ENCODE measurements at regions not wholly inside any gene's neighbourhood (a gene's known extent, or its start where the extent isn't known, plus 50 kb on each side); places are given as distances from the start of the nearest gene placed in this dataset.

GRCh38 chrX:129239371-129239770, 283.9 kb downstream of the SMARCA1 start (continued):
- TF ChIP-seq, protein P1, sequence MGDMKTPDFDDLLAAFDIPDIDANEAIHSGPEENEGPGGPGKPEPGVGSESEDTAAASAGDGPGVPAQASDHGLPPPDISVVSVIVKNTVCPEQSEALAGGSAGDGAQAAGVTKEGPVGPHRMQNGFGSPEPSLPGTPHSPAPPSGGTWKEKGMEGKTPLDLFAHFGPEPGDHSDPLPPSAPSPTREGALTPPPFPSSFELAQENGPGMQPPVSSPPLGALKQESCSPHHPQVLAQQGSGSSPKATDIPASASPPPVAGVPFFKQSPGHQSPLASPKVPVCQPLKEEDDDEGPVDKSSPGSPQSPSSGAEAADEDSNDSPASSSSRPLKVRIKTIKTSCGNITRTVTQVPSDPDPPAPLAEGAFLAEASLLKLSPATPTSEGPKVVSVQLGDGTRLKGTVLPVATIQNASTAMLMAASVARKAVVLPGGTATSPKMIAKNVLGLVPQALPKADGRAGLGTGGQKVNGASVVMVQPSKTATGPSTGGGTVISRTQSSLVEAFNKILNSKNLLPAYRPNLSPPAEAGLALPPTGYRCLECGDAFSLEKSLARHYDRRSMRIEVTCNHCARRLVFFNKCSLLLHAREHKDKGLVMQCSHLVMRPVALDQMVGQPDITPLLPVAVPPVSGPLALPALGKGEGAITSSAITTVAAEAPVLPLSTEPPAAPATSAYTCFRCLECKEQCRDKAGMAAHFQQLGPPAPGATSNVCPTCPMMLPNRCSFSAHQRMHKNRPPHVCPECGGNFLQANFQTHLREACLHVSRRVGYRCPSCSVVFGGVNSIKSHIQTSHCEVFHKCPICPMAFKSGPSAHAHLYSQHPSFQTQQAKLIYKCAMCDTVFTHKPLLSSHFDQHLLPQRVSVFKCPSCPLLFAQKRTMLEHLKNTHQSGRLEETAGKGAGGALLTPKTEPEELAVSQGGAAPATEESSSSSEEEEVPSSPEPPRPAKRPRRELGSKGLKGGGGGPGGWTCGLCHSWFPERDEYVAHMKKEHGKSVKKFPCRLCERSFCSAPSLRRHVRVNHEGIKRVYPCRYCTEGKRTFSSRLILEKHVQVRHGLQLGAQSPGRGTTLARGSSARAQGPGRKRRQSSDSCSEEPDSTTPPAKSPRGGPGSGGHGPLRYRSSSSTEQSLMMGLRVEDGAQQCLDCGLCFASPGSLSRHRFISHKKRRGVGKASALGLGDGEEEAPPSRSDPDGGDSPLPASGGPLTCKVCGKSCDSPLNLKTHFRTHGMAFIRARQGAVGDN (IDR thresholded peaks at IDR 0.05): no peak

DNA sequence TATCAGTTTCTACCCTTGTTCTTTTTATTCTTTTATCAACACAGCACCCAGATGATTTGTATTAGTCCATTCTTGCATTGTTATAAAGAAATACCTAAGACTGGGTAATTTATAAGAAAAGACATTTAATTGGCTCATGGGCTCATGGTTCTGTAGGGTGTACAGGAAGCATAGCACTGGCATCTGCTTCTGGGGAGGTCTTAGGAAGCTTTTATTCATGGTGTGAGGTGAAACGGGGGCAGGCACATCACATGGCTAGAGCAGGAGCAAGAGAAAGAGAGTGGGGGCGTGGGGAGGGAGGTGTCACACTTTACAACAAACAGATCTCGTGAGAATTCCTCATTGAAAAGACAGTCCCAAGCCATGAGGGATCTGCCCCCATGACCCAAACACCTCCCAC, 285.3 kb downstream of the SMARCA1 start:
- ChIA-PET SMC1A (ENCODE audit: uncharacterized antibody, unreplicated experiment) (no interaction called here), RAD21 (ENCODE audit: unreplicated experiment) (no interaction called here), POLR2A (no interaction called here), CTCF (no interaction called here)
- no peak for FAIRE-seq
- 0% methylated on average over 3 of the region's 3 CpGs for WGBS (ENCODE audit: insufficient coverage, insufficient replicate concordance, low lambda C conversion rate, missing lambda C conversion rate)
- no peaks in the 10 kb centered on the region for H3K4me1 ChIP-seq (ENCODE audit: control insufficient read depth, insufficient read depth, low read length)
- H3K27ac ChIP-seq (ENCODE audit: control insufficient read depth, insufficient read depth): no peak overlapping the region
- H4K20me1 ChIP-seq (ENCODE audit: control insufficient read depth, insufficient read depth): no peaks in the 10 kb centered on the region
- intact Hi-C loops (cut with micrococcal nuclease; ENCODE audit: unreplicated experiment) (no loop called here), in situ Hi-C loops (cut with MboI) (no loop called here)
- no peaks in the 10 kb centered on the region for H3K79me2 ChIP-seq (ENCODE audit: control insufficient read depth, insufficient read depth, low read length)
- H2AFZ ChIP-seq (ENCODE audit: control insufficient read depth, low read depth, low read length): no peak overlapping the region
- H3K4me2 ChIP-seq (ENCODE audit: control insufficient read depth, insufficient read depth): no peak overlapping the region
- no peak for ATAC-seq
- no peak overlapping the region for H3K9ac ChIP-seq (ENCODE audit: control insufficient read depth, insufficient read depth, low read length)
- no peak for DNase-seq (ENCODE audit: low read depth, low spot score)
- BruUV-seq (replicated peaks): no TSS peak
- H3K27me3 ChIP-seq (replicated peaks in 1 of 2; ENCODE audit: control insufficient read depth in 2 of 2, insufficient read depth in 2 of 2, low read length in 1 of 2): no peaks in the 10 kb centered on the region
- no peaks in the 10 kb centered on the region for H3K36me3 ChIP-seq (ENCODE audit: control insufficient read depth in 2 of 2, insufficient read depth in 2 of 2, low read length in 1 of 2)
- no peaks in the 10 kb centered on the region for H3K9me3 ChIP-seq (replicated peaks; ENCODE audit: control insufficient read depth, insufficient read depth, low read length)
- H3K4me3 ChIP-seq: no peak overlapping the region
- TF ChIP-seq NRF1 (conservative IDR thresholded peaks at IDR 0.05; ENCODE audit: low read depth, low read length): no peak
- TF ChIP-seq, protein P2, sequence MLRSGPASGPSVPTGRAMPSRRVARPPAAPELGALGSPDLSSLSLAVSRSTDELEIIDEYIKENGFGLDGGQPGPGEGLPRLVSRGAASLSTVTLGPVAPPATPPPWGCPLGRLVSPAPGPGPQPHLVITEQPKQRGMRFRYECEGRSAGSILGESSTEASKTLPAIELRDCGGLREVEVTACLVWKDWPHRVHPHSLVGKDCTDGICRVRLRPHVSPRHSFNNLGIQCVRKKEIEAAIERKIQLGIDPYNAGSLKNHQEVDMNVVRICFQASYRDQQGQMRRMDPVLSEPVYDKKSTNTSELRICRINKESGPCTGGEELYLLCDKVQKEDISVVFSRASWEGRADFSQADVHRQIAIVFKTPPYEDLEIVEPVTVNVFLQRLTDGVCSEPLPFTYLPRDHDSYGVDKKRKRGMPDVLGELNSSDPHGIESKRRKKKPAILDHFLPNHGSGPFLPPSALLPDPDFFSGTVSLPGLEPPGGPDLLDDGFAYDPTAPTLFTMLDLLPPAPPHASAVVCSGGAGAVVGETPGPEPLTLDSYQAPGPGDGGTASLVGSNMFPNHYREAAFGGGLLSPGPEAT (IDR thresholded peaks at IDR 0.05; ENCODE audit: low read depth): no peak
- TF ChIP-seq RELA (IDR thresholded peaks at IDR 0.05; ENCODE audit: borderline replicate concordance, partially characterized antibody): no peak
- TF ChIP-seq MXI1 (IDR thresholded peaks at IDR 0.05; ENCODE audit: low read depth, low read length): no peak
- TF ChIP-seq RB1 (IDR thresholded peaks at IDR 0.05; ENCODE audit: borderline replicate concordance): no peak
- TF ChIP-seq SMAD1 (IDR thresholded peaks at IDR 0.05; ENCODE audit: low read depth, partially characterized antibody): no peak
- no peak for TF ChIP-seq BMI1 (IDR thresholded peaks at IDR 0.05; ENCODE audit: borderline replicate concordance)
- no peak for TF ChIP-seq CHD1 (IDR thresholded peaks at IDR 0.05; ENCODE audit: low read depth, low read length)
- no peak for TF ChIP-seq BHLHE40 (IDR thresholded peaks at IDR 0.05; ENCODE audit: borderline replicate concordance in 1 of 2, low read depth in 2 of 2, low read length in 1 of 2)
- no peak for TF ChIP-seq EP300 (IDR thresholded peaks at IDR 0.05; ENCODE audit: borderline replicate concordance in 1 of 2, control insufficient read depth in 1 of 2, low read depth in 2 of 2, low read length in 2 of 2)
- TF ChIP-seq ZBTB40 (IDR thresholded peaks at IDR 0.05; ENCODE audit: borderline replicate concordance): no peak
- TF ChIP-seq TCF7 (IDR thresholded peaks at IDR 0.05; ENCODE audit: borderline replicate concordance): no peak
